HepG2 (cell line): ENCODE measurements at regions not wholly inside any gene's neighbourhood (a gene's known extent, or its start where the extent isn't known, plus 50 kb on each side); places are given as distances from the start of the nearest gene placed in this dataset.

Source experiments
- ATAC-seq: fragments of 200-7000 bp; cut with Tn5 transposase; 3 replicates; pipeline ENCODE4 v1.9.1; 2020; ENCODE audit warnings: mild to moderate bottlenecking, moderate library complexity
- BruUV-seq: library from RNA; stranded (reverse); fragments of 400-500 nt; replicated peaks from 2 replicates; lab custom pipeline; 2021; lab: Mats Ljungman, UMichigan
- CTCF ChIA-PET: fragments of 300-600 bp; formaldehyde crosslinking; extraction: SDS; loops from one replicate; lab custom pipeline; 2021; ENCODE audit warnings: low total read pairs, inconsistent platforms, low intra/inter-chr PET ratio; lab: Yijun Ruan, JAX
- POLR2A ChIA-PET: fragments of 350-600 bp; sonication (Branson Sonifier 250); formaldehyde crosslinking; loops from one replicate; lab custom pipeline; 2020; ENCODE audit warnings: antibody characterized with exemption, inconsistent platforms; lab: Yijun Ruan, JAX
- DNase-seq: peaks from one replicate; pipeline ENCODE4 v3.0.0-alpha.2; 2015; ENCODE audit warnings: low spot score
- FAIRE-seq: peaks from 3 replicates; lab custom pipeline; 2011; peaks lifted over from hg19 to GRCh38; lab: Jason Lieb, UNC
- H2AFZ ChIP-seq: one replicate; pipeline ENCODE4 v1.6.1; 2011; ENCODE audit warnings: low read length, inconsistent platforms
- H3K27ac ChIP-seq: fragments of 300-600 bp; 3 replicates; pipeline ENCODE4 v1.8.0; 2011; ENCODE audit warnings: mixed run types, mild to moderate bottlenecking, mixed read lengths, low read length, inconsistent platforms; ENCODE audit not compliant: insufficient read depth; ENCODE audit errors: extremely low read length
- H3K27me3 ChIP-seq, 2 experiments: fragments of 200-600 bp in 1 of 2; 2 replicates in 1 of 2; 3 replicates in 1 of 2; pipeline versions ENCODE4 v1.6.0 to v1.8.0; 2011; ENCODE audit warnings: low read length in 2 of 2, mild to moderate bottlenecking in 2 of 2, moderate library complexity in 2 of 2, inconsistent platforms in 1 of 2; ENCODE audit not compliant: insufficient read depth in 2 of 2, control insufficient read depth in 1 of 2
- H3K36me3 ChIP-seq, 2 experiments: fragments of 200-600 bp in 1 of 2; replicated peaks in 1 of 2; 2 replicates in 1 of 2; 3 replicates in 1 of 2; pipeline versions ENCODE4 v1.5.1 to v1.8.0; 2011; ENCODE audit warnings: low read length in 2 of 2, inconsistent platforms in 1 of 2; ENCODE audit not compliant: insufficient read depth in 2 of 2, control insufficient read depth in 1 of 2
- H3K4me1 ChIP-seq: 2 replicates; pipeline ENCODE4 v1.5.1; 2012; ENCODE audit warnings: low read length, inconsistent platforms; ENCODE audit not compliant: insufficient read depth
- H3K4me2 ChIP-seq: 2 replicates; pipeline ENCODE4 v1.6.0; 2011; ENCODE audit warnings: low read depth, low read length, inconsistent platforms
- H3K4me3 ChIP-seq, 3 experiments: fragments of 200-600 bp in 1 of 3; sonication (generic), shearing (Covaris generic) in 1 of 3; replicated peaks in 1 of 3; 2 replicates each; pipeline ENCODE4 v1.5.1; 2011 to 2016; ENCODE audit warnings: low read length in 3 of 3, inconsistent platforms in 2 of 3, low read depth in 2 of 3, mild to moderate bottlenecking in 2 of 3, control low read depth in 1 of 3, mixed read lengths in 1 of 3; ENCODE audit not compliant: insufficient read depth in 1 of 3
- H3K79me2 ChIP-seq: one replicate; pipeline ENCODE4 v1.6.1; 2011; ENCODE audit warnings: low read length, inconsistent platforms; ENCODE audit not compliant: insufficient read depth
- H3K9ac ChIP-seq: 2 replicates; pipeline ENCODE4 v1.6.0; 2011; ENCODE audit warnings: mild to moderate bottlenecking, low read depth, low read length, inconsistent platforms; ENCODE audit not compliant: insufficient read depth
- H3K9me3 ChIP-seq: 2 replicates; pipeline ENCODE4 v1.5.1; 2012; ENCODE audit warnings: mild to moderate bottlenecking, low read length
- H4K20me1 ChIP-seq: 2 replicates; pipeline ENCODE4 v1.6.0; 2011; ENCODE audit warnings: inconsistent platforms, mild to moderate bottlenecking, low read length, moderate library complexity; ENCODE audit not compliant: insufficient read depth
- ATF2 ChIP-seq: sonication (generic); formaldehyde crosslinking; IDR thresholded peaks from 2 replicates; pipeline ENCODE4 v1.4.0; 2020; ENCODE audit warnings: missing genetic modification reagents
- CTCF ChIP-seq: sonication (generic); formaldehyde crosslinking; IDR thresholded peaks from 2 replicates; pipeline ENCODE4 v1.5.0; 2020; ENCODE audit warnings: mild to moderate bottlenecking, missing genetic modification reagents, moderate library complexity
- HDAC1 ChIP-seq: sonication (generic); formaldehyde crosslinking; IDR thresholded peaks from 2 replicates; pipeline ENCODE4 v1.5.1; 2020; ENCODE audit warnings: mild to moderate bottlenecking, missing genetic modification reagents
- MBNL3 ChIP-seq: fragments of 250-450 bp; sonication (Bioruptor Pico); conservative IDR thresholded peaks from 2 replicates; pipeline ENCODE4 v1.8.0; 2022; ENCODE audit warnings: mild to moderate bottlenecking, inconsistent platforms
- STAG1 ChIP-seq: sonication (generic); formaldehyde crosslinking; IDR thresholded peaks from 2 replicates; pipeline ENCODE4 v1.4.0; 2020; ENCODE audit warnings: missing genetic modification reagents
- ZNF841 ChIP-seq: sonication (generic); formaldehyde crosslinking; IDR thresholded peaks from 2 replicates; pipeline ENCODE4 v1.8.1; 2023; ENCODE audit warnings: missing genetic modification reagents, borderline replicate concordance
- WGBS: methylation state at CpG from one replicate; pipeline ENCODE4 v1.1.6; 2017; ENCODE audit warnings: low lambda C conversion rate; 5-methylcytosine and 5-hydroxymethylcytosine counted together
- in situ Hi-C: cut with HindIII; loops from 2 replicates; pipeline ENCODE4 v1.10.0; 2017; ENCODE audit warnings: low pct_unique_long_range_greater_than_20kb; ENCODE audit not compliant: extremely low pct_ligation_motif_present
- intact Hi-C: fragments of 100-400 bp; cut with micrococcal nuclease; formaldehyde crosslinking; loops from one replicate; pipeline ENCODE4 v1.10.0; 2022; ENCODE audit not compliant: unreplicated experiment
- TF ChIP-seq, protein P1 (sequence below): sonication (generic); formaldehyde crosslinking; IDR thresholded peaks from 2 replicates; pipeline ENCODE4 v1.4.0; 2020; ENCODE audit warnings: missing genetic modification reagents, borderline replicate concordance
- TF ChIP-seq, protein P2 (sequence below), 2 experiments: sonication (generic) in 1 of 2; formaldehyde crosslinking in 1 of 2; IDR thresholded peaks; 2 replicates each; pipeline versions ENCODE4 v1.4.0 to v1.6.1; 2016 to 2020; ENCODE audit warnings: borderline replicate concordance in 1 of 2, low read depth in 1 of 2, mild to moderate bottlenecking in 1 of 2, missing genetic modification reagents in 1 of 2
- TF ChIP-seq, protein P3 (sequence below): sonication (generic); formaldehyde crosslinking; IDR thresholded peaks from 2 replicates; pipeline ENCODE4 v1.5.0; 2020; ENCODE audit warnings: missing genetic modification reagents

DNA sequence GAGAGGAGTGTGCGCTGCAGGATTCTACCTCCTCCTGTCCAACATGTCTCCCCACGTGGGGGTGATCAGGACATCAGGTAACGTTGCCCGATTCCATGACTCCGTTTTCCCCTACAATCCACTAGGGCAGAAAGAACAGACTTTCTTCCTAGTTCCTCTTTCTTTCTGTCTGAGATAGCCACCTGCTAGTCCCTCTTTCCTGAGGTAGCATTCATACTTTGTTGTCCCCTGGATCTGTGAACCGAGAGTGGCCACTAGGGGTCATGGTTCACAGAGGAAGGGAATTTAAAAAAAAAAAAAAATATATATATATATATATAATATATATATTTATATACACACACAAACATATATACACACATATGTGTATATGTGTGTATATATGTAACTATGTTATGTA is 210.0 kb upstream of the ZNF521 start:
- POLR2A ChIA-PET, result no interaction called here
- intact Hi-C loops (loop anchor here (1.0 kb wide), 2 partner anchors 270 to 334 kb away; no protein-coding TSS in a partner anchor), in situ Hi-C loops (loop anchor here (10.0 to 25.0 kb wide), 2 partner anchors 275 to 333 kb away; no protein-coding TSS in a partner anchor)
- Histone ChIP-seq H4K20me1 (no peaks in the 10 kb centered on the region), H3K27me3 (no peaks in the 10 kb centered on the region), H3K36me3 (no peaks in the 10 kb centered on the region), H3K9me3 (no peaks in the 10 kb centered on the region), H3K4me1 (no peaks in the 10 kb centered on the region), H3K9ac (no peak overlapping the region), H2AFZ (no peak overlapping the region), H3K79me2 (no peaks in the 10 kb centered on the region), H3K27ac (no peak overlapping the region), H3K4me3 (no peak overlapping the region), H3K4me2 (no peak overlapping the region)
- no TSS peak for BruUV-seq
- 15% methylated on average over 6 of the region's 6 CpGs for WGBS
- FAIRE-seq (no peak), ATAC-seq (peak; percentile 59), DNase-seq (peak; percentile 12)
- CTCF ChIA-PET, result interaction anchor here (0.7 to 1.5 kb wide), 3 partner anchors 270 to 335 kb away, joined by 3 to 6 read pairs (median 3); no protein-coding TSS in a partner anchor
- TF ChIP-seq, protein P1, sequence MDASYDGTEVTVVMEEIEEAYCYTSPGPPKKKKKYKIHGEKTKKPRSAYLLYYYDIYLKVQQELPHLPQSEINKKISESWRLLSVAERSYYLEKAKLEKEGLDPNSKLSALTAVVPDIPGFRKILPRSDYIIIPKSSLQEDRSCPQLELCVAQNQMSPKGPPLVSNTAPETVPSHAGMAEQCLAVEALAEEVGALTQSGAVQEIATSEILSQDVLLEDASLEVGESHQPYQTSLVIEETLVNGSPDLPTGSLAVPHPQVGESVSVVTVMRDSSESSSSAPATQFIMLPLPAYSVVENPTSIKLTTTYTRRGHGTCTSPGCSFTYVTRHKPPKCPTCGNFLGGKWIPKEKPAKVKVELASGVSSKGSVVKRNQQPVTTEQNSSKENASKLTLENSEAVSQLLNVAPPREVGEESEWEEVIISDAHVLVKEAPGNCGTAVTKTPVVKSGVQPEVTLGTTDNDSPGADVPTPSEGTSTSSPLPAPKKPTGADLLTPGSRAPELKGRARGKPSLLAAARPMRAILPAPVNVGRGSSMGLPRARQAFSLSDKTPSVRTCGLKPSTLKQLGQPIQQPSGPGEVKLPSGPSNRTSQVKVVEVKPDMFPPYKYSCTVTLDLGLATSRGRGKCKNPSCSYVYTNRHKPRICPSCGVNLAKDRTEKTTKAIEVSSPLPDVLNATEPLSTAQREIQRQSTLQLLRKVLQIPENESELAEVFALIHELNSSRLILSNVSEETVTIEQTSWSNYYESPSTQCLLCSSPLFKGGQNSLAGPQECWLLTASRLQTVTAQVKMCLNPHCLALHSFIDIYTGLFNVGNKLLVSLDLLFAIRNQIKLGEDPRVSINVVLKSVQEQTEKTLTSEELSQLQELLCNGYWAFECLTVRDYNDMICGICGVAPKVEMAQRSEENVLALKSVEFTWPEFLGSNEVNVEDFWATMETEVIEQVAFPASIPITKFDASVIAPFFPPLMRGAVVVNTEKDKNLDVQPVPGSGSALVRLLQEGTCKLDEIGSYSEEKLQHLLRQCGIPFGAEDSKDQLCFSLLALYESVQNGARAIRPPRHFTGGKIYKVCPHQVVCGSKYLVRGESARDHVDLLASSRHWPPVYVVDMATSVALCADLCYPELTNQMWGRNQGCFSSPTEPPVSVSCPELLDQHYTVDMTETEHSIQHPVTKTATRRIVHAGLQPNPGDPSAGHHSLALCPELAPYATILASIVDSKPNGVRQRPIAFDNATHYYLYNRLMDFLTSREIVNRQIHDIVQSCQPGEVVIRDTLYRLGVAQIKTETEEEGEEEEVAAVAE, result no peak
- TF ChIP-seq, protein P2, sequence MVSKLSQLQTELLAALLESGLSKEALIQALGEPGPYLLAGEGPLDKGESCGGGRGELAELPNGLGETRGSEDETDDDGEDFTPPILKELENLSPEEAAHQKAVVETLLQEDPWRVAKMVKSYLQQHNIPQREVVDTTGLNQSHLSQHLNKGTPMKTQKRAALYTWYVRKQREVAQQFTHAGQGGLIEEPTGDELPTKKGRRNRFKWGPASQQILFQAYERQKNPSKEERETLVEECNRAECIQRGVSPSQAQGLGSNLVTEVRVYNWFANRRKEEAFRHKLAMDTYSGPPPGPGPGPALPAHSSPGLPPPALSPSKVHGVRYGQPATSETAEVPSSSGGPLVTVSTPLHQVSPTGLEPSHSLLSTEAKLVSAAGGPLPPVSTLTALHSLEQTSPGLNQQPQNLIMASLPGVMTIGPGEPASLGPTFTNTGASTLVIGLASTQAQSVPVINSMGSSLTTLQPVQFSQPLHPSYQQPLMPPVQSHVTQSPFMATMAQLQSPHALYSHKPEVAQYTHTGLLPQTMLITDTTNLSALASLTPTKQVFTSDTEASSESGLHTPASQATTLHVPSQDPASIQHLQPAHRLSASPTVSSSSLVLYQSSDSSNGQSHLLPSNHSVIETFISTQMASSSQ (IDR thresholded peaks at IDR 0.05; ENCODE audit: low read depth), result no peak
- TF ChIP-seq, protein P2 (CRISPR knock-in tag; IDR thresholded peaks at IDR 0.05; ENCODE audit: borderline replicate concordance), result no peak
- TF ChIP-seq MBNL3 (no peak), HDAC1 (CRISPR knock-in tag) (no peak), ZNF841 (CRISPR knock-in tag) (no peak), ATF2 (CRISPR knock-in tag) (no peak), CTCF (CRISPR knock-in tag) (peak; percentile 34; the same call in 1 of the 2 replicates), STAG1 (CRISPR knock-in tag) (peak; percentile 16; the same call in 1 of the 2 replicates)
- TF ChIP-seq, protein P3, sequence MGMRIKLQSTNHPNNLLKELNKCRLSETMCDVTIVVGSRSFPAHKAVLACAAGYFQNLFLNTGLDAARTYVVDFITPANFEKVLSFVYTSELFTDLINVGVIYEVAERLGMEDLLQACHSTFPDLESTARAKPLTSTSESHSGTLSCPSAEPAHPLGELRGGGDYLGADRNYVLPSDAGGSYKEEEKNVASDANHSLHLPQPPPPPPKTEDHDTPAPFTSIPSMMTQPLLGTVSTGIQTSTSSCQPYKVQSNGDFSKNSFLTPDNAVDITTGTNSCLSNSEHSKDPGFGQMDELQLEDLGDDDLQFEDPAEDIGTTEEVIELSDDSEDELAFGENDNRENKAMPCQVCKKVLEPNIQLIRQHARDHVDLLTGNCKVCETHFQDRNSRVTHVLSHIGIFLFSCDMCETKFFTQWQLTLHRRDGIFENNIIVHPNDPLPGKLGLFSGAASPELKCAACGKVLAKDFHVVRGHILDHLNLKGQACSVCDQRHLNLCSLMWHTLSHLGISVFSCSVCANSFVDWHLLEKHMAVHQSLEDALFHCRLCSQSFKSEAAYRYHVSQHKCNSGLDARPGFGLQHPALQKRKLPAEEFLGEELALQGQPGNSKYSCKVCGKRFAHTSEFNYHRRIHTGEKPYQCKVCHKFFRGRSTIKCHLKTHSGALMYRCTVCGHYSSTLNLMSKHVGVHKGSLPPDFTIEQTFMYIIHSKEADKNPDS (CRISPR knock-in tag), result no peak
